ENCODE measurements at regions not wholly inside any gene's neighbourhood (a gene's known extent, or its start where the extent isn't known, plus 50 kb on each side); places are given as distances from the start of the nearest gene placed in this dataset.

GRCh38 chr14:71339650-71340415 lies 432.6 kb downstream of the PCNX1 start (continued):
- no peak for TF ChIP-seq ZNF407 (IDR thresholded peaks at IDR 0.05; ENCODE audit: low read depth)
- TF ChIP-seq PHF20 (IDR thresholded peaks at IDR 0.05; ENCODE audit: partially characterized antibody): no peak
- TF ChIP-seq NR2C1 (IDR thresholded peaks at IDR 0.05): no peak
- no peak for TF ChIP-seq NR2C1 (tag; IDR thresholded peaks at IDR 0.05)
- TF ChIP-seq ZNF551 (CRISPR knock-in tag; IDR thresholded peaks at IDR 0.05): no peak
- TF ChIP-seq KDM1A (IDR thresholded peaks at IDR 0.05): no peak; a peak in 1 of 4 replicates
- no peak for TF ChIP-seq MLLT1 (IDR thresholded peaks at IDR 0.05)
- peak; percentile 60 for TF ChIP-seq SMARCB1 (IDR thresholded peaks at IDR 0.05; ENCODE audit: insufficient read length, low read depth)
- peak in 1 of 2 experiments; percentile 60; a peak in 1 of 4 replicates for TF ChIP-seq TRIM24 (IDR thresholded peaks at IDR 0.05)
- TF ChIP-seq ZFX (CRISPR knock-in tag; IDR thresholded peaks at IDR 0.05): no peak
- no peak for TF ChIP-seq SAFB2 (IDR thresholded peaks at IDR 0.05; ENCODE audit: borderline replicate concordance, low read depth, low read length, severe bottlenecking)
- TF ChIP-seq ZEB2 (IDR thresholded peaks at IDR 0.05): no peak
- TF ChIP-seq ZNF639 (CRISPR knock-in tag; conservative IDR thresholded peaks at IDR 0.05 in 1 of 2, IDR thresholded peaks at IDR 0.05 in 1 of 2): no peak
- TF ChIP-seq KDM5B (IDR thresholded peaks at IDR 0.05; ENCODE audit: insufficient replicate concordance, low read depth, low read length): no peak

Measured in K562 (cell line).